SU-DHL-6 (cell line): ENCODE measurements at regions not wholly inside any gene's neighbourhood (a gene's known extent, or its start where the extent isn't known, plus 50 kb on each side); places are given as distances from the start of the nearest gene placed in this dataset.

Experiments
- EZH2phosphoT487 ChIP-seq: fragments of 200-600 bp; sonication (generic), shearing (Covaris generic); conservative IDR thresholded peaks from 2 replicates; pipeline ENCODE4 v1.6.1; 2018; ENCODE audit warnings: mild to moderate bottlenecking, antibody characterized with exemption, low read length, moderate library complexity, mixed read lengths
- TF ChIP-seq, protein P1 (sequence below): fragments of 200-600 bp; sonication (generic); IDR thresholded peaks from one replicate; pipeline ENCODE4 v1.5.1; 2017; ENCODE audit warnings: antibody characterized with exemption, mild to moderate bottlenecking, low read length, moderate library complexity; ENCODE audit not compliant: insufficient read depth, poor library complexity, severe bottlenecking

DNA sequence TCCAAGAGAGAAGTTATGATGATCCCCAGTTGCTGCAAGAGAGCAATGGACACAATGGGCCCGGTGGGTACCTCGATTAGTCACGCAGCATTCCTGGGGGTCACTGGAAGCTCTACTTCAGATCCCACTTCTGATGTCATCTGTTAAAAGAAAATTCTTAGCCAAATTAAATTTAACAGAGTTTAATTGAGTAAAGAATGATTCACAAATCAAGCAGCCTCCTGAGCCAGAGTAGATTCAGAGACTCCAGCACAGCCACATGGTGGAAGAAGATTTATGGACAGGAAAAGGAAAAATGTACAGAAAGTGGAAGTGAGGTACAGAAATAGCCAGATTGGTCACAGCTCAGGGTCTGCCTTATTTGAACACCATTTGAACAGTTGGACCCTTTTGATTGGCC lies 107.5 kb downstream of the SPTSSA start:
- TF ChIP-seq, protein P1, sequence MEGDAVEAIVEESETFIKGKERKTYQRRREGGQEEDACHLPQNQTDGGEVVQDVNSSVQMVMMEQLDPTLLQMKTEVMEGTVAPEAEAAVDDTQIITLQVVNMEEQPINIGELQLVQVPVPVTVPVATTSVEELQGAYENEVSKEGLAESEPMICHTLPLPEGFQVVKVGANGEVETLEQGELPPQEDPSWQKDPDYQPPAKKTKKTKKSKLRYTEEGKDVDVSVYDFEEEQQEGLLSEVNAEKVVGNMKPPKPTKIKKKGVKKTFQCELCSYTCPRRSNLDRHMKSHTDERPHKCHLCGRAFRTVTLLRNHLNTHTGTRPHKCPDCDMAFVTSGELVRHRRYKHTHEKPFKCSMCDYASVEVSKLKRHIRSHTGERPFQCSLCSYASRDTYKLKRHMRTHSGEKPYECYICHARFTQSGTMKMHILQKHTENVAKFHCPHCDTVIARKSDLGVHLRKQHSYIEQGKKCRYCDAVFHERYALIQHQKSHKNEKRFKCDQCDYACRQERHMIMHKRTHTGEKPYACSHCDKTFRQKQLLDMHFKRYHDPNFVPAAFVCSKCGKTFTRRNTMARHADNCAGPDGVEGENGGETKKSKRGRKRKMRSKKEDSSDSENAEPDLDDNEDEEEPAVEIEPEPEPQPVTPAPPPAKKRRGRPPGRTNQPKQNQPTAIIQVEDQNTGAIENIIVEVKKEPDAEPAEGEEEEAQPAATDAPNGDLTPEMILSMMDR = no peak
- no peak for TF ChIP-seq EZH2phosphoT487
